ENCODE measurements at regions not wholly inside any gene's neighbourhood (a gene's known extent, or its start where the extent isn't known, plus 50 kb on each side); places are given as distances from the start of the nearest gene placed in this dataset.

- H3K4me3 ChIP-seq (ENCODE audit: low read length), result no peak overlapping the region
- no peak for DNase-seq (ENCODE audit: low read depth)
- TF ChIP-seq, protein P1, sequence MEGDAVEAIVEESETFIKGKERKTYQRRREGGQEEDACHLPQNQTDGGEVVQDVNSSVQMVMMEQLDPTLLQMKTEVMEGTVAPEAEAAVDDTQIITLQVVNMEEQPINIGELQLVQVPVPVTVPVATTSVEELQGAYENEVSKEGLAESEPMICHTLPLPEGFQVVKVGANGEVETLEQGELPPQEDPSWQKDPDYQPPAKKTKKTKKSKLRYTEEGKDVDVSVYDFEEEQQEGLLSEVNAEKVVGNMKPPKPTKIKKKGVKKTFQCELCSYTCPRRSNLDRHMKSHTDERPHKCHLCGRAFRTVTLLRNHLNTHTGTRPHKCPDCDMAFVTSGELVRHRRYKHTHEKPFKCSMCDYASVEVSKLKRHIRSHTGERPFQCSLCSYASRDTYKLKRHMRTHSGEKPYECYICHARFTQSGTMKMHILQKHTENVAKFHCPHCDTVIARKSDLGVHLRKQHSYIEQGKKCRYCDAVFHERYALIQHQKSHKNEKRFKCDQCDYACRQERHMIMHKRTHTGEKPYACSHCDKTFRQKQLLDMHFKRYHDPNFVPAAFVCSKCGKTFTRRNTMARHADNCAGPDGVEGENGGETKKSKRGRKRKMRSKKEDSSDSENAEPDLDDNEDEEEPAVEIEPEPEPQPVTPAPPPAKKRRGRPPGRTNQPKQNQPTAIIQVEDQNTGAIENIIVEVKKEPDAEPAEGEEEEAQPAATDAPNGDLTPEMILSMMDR (conservative IDR thresholded peaks at IDR 0.05; ENCODE audit: low read depth, low read length), result no peak
Measured at GRCh38 chr7:80057488-80057887, 77.1 kb upstream of the GNAI1 start.

GRCh38 chr7:80054356-80054755, 80.3 kb upstream of the GNAI1 start:
- DNase-seq (ENCODE audit: low read depth), result no peak
- no peak overlapping the region for H3K4me3 ChIP-seq (ENCODE audit: low read length)
- TF ChIP-seq, protein P1 (conservative IDR thresholded peaks at IDR 0.05; ENCODE audit: low read depth, low read length), result no peak

DNA sequence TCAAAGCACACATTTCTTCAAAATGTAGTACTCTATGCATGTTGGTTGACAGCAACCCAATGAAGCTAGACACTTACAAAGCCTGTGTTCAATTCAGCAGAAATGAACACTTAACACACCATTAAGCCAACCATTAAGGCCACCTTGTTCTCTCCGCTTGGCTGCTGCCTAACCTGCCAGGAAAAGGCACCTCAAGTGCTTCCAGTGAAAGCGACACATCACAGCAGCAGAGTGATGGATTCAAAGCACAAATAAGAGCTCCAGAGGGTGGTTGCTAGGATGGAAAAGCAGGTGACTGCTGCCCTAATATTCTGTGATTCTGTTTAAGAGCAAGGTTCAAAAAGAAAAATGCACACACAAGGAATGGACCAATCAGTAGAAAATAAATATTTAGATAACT, 81.5 kb upstream of the GNAI1 start:
- no peak for DNase-seq (ENCODE audit: low read depth)
- TF ChIP-seq, protein P1 (conservative IDR thresholded peaks at IDR 0.05; ENCODE audit: low read depth, low read length), result no peak
- no peak overlapping the region for H3K4me3 ChIP-seq (ENCODE audit: low read length)

GRCh38 chr7:80047856-80048459, 86.7 kb upstream of the GNAI1 start:
- H3K4me3 ChIP-seq (ENCODE audit: low read length), result no peak overlapping the region
- no peak for DNase-seq (ENCODE audit: low read depth)
- TF ChIP-seq, protein P1 (conservative IDR thresholded peaks at IDR 0.05; ENCODE audit: low read depth, low read length), result no peak

- TF ChIP-seq, protein P1 (conservative IDR thresholded peaks at IDR 0.05; ENCODE audit: low read depth, low read length), result no peak
- no peak for DNase-seq (ENCODE audit: low read depth)
- no peak overlapping the region for H3K4me3 ChIP-seq (ENCODE audit: low read length)
Measured at GRCh38 chr7:80047032-80047431, 87.6 kb upstream of the GNAI1 start.

DNA sequence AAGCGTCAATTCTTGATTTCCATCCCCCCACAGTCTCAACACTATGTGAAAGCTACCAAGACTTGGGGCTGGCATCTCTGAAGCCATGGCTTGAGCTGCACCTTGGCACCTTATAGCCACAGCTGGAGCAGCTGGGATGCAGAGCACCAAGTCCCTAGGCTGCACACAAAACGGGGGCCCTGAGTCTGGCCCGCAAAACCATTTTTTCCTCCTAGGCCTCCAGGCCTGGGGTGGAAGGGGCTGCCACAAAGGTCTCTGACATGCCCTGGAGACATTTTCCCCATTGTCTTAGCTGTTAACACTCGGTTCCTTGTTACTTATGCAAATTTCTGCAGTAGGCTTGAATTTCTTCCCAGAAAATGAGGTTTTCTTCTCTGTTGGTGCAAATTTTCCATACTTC, 89.8 kb upstream of the GNAI1 start:
- no peak overlapping the region for H3K4me3 ChIP-seq (ENCODE audit: low read length)
- DNase-seq (ENCODE audit: low read depth), result no peak
- TF ChIP-seq, protein P1 (conservative IDR thresholded peaks at IDR 0.05; ENCODE audit: low read depth, low read length), result no peak

DNA sequence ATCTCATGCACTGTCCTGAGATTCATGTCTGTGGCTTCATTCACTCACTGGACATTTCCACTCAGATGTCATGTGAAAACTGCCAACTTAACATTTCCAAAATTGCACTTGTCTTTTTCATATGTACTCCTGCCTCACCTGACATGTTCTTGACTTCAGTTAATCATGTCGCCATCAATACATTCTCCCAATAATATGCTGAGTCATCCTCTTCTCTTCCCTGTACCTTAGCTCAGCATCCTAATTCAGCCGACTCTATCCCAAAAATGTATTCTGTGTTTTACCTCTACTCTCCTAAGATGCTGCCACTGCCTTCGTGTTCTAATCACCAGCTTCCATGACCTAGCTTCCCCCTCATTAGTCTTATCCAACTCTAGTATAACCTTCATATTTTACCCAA, 93.9 kb upstream of the GNAI1 start:
- TF ChIP-seq, protein P1 (conservative IDR thresholded peaks at IDR 0.05; ENCODE audit: low read depth, low read length), result no peak
- H3K4me3 ChIP-seq (ENCODE audit: low read length), result no peak overlapping the region

More for the DNA sequence above, 93.9 kb upstream of the GNAI1 start:
- no peak for DNase-seq (ENCODE audit: low read depth)
